ENCODE measurements at regions not wholly inside any gene's neighbourhood (a gene's known extent, or its start where the extent isn't known, plus 50 kb on each side); places are given as distances from the start of the nearest gene placed in this dataset.
"Not testable (repeated sequence)": the region's sequence is repeated elsewhere in the genome, so short reads cannot be mapped to it uniquely, and the experiment has no call there.

DNA sequence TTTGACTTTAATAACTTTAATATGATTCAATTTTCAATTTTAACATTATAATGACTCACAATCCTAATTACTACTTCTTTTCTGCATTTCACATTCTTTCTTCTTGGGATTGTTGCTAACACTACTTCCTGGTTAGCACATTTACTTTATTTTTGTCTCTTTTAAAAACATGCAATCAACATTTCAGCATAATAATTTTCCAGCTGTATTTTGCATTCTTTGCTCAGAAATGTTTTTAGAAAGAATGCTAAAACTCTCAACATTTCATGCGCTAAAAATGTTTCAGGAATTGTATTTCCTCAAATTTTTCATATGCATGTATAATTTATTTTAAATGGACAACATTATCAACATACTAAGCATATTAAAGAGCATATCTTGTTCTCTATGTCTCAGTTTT, 1302.1 kb upstream of the GJE1 start:
- DNase-seq (ENCODE audit: low read depth) = no peak

DNA sequence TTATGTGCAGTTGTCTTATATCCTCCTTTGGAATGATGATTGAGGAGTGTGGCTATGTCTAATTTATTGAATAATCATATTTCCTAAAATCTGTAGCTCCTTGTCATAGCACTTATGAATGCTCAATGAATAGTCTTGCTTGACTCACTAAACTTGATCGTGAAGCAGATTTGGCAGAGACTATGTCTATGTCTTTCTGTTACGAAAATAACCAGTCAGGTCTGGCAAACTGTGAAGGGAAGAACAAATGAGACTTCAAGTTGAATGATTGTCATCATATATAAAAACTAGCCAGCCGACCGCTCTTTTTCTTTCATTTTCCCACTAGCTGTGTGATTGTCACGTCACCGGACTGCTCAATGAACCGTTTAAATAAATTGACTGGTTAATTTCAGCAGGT, 1303.9 kb upstream of the GJE1 start:
- no peak for DNase-seq (ENCODE audit: low read depth)

DNA sequence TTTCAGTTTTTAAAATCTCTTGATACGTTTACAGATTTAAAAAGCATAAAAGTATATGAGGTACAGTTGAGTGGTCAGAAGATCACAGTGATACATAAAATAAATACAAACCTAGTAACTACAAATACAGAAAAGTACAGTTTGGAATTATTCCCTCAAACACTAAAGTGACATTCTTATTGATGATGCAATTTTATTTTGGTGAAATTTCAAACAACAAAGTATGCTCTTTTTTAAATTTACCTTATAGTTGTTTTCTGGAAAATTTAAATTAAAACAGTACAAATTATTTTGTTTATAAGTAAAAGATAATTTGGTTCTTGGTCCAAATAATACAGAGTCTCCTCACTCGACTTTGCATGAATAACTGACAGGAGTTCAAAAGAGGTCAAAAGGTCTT, 1305.1 kb upstream of the GJE1 start:
- no peak for DNase-seq (ENCODE audit: low read depth)

DNA sequence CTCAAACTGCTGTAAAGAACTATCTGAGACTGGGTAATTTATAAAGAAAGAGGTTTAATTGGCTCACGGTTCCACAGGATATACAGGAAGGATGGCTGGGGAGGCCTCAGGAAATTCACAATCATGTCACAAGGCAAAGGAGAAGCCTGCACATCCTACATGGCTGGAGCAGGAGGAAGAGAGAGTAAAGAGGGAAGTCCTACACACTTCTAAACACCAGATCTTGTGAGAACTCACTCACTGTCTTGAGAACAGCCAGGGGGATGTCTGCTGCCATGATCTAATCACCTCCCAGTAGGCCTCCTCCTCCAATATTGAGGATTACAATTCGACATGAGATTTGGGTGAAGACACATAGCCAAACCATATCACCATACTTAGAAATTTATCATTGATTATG, 1307.0 kb upstream of the GJE1 start:
- DNase-seq (ENCODE audit: low read depth) = no peak

DNA sequence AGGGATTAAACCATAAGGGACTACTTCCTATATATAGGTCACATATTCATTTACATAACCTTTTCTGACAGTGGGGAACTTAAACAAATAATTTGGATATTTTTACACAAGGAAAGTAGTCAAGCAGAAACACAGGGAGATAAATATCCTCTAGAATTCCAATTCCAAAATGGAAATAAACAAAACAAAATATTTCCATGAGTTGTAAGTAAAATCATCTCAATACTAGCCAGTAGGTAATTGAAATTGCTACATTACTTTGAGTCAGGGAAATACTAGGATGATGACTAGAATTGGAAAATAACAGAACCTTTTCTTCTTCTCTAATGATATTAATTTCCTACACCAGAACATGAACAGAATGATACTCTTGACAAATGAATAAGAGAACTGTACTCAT, 1308.1 kb upstream of the GJE1 start:
- DNase-seq (ENCODE audit: low read depth) = no peak

DNA sequence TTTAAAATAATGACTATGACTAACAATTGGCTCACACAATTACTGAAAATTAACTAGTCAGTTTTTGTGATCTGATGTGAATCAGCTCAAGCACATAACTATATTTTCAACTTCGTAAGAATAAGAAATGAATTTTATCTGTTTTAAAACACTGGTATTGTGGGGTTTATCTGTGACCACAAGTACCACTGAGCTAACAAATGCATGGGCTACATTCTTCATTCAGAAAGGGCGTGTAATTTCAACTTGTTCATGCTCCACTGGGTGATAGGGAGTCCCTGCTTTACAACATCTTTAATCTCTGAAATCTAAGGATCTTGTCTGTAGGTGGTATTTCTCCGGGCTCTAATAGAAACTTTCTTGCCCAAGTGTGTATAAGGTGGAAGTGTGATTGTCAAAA, 1311.5 kb upstream of the GJE1 start:
- no peak for DNase-seq (ENCODE audit: low read depth)

DNA sequence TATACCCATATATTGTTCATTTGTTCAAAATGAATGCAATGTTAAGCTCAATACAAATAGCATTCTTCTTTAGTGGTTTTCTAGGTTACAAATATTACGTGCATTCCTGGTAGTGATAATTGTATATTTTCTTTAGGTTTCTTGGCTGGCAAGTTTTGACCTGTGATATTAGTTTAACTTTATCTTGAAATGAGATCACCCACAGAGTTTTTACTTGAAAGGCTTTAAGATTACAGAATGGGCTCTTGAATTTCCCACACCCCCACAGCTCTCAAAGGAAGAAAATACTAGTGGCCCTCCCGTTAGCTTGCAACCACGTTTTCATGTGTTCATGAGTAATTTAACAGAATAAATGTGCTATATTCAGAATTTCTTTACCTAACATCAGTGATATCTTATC, 1315.5 kb upstream of the GJE1 start:
- no peak for DNase-seq (ENCODE audit: low read depth)

DNA sequence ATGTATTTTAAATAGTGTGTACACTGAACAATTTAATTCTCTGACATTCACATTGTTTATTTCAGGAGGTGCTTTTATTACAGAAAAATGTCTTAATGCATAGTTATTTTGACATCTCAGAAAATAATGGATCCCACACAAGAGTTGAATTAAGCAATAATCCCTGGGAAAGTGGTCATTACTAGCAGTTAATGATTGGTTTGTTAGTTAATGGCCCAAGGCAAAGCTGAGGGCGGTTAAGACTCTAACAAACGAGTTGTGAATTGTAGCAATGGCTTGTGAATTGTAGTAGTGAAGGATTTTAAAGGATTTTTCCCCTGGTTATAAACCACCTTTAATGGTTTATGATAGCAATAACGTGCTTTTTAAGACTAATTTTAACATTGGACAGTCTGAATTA, 1316.0 kb upstream of the GJE1 start:
- DNase-seq (ENCODE audit: low read depth) = no peak

DNA sequence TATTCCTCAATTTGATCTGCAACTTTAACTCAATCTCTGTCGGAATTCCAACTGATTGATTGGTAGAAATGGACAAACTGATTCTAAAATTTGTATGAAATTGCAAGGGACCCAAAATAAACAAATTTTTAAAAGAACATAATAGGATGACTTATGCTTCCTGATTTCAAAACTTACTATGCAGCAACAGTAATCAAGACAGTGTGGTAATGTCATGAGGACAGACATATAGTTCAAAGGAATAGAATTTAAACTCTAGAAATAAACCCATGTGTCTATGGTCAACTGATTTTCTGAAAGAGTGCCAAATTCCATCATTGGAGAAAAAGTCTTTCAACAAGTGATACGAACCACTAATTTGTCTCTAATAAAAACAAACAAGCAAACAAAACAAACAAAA, 1320.1 kb upstream of the GJE1 start:
- peak; percentile 53 for DNase-seq (ENCODE audit: low read depth)

DNA sequence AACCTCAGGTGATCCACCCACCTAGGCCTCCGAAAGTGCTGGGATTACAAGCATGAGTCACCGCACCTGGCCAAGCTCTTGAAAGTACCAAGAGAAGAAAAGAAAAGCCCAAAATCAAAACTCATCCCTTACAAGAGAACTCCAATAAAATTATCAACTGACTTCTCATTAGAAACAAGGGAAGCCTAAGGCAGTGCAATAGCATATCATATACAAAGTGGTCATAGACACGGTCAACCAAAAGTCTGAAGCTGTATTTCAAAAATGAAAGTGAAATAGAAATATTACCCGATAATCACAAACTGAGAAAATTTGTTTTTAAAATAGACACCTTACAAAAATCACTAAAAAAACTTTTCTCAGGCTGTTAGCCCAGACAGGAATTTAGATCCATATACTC, 1321.1 kb upstream of the GJE1 start:
- DNase-seq (ENCODE audit: low read depth) = no peak

DNA sequence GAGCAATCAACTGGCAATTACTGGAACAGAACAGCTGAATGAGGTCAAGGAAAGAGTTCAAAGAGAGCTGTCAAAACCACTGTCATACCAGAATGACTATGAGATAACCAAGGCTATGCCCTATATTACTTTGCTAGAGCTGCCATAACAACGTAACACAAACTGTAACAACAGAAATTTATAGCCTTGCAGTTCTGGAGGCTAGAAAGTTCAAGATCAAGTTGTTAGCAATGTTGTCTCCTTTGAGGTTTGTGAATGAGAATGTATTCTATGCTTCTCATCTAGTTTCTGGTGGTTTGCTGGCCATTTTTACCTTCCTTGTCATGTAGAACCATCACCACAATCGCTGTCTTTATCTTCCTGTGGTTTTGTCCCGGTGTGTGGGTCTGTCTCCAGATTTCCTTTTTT, 1323.0 kb upstream of the GJE1 start:
- peak; percentile 86 for DNase-seq (ENCODE audit: low read depth)

DNA sequence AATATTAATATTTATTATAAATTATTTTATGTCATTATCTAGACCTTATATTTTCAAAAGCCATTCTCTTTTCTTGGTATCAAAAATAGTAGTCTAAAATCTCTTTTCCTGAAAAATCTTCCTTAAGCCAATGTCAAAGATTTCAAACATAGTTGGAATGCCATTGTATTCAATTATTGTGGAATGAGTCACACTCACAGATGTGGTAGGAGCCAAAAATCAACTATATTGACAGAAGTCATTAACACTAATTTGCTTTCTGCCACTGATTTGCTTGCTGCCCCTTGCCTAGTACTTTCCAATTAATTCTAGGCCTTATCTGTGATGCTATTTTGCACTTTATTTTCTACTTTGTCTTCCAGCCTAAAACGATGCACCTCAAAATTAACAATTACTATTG, 1326.3 kb upstream of the GJE1 start:
- DNase-seq (ENCODE audit: low read depth) = no peak

DNA sequence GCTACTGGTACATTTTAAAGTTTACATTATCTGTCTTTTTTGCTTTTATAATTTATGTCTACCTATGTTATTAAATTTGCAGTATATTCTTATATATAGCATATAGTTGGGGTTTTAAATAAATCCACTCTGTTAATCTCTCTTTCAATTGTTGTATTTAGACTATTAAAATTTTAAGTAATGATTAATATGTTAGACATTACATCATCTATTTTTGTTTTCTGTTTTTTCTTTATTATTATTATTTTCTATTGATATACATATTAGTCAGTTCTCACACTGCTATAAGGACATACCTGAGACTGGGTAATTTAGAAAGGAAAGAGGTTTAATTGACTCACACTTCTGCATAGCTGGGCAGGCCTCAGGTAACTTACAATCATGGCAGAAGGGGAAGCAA, 1338.2 kb upstream of the GJE1 start:
- no peak for DNase-seq (ENCODE audit: low read depth)

DNA sequence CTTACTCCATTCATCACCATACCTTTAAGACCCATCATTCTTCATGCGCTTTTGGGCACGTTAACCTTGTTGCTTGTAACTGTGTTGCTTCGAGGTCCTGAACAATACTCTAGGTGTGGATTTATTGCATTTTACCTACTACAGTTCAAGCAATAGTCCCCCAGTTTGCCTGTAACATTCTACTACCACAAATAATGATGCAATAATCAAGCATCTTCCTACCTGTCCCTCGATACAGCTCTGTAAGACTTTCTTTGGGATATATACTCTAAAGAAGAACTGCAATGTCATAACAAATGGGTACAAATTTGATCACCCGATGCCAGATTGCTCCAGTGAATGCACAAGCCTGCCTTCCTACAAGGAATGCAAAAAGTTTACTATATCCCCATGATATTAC, 1342.6 kb upstream of the GJE1 start:
- DNase-seq (ENCODE audit: low read depth) = no peak

DNA sequence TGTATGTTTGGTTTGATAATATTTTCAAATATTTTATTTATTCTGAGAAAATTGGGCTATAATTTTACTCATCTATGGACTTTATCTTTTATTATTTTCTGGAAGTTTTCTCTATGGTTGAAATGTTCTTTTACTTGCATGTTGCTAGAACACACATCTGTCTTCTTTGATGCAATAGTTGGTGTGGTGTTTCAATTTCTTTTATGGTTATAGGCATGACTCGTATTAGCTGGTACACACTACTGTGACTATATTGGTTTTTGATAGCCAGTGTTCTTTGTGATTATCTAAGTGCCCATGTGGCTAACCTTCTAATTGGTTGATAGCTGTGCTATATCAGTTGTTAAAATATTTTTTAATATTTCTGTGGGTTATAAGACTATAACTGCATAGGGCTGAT, 1343.3 kb upstream of the GJE1 start:
- DNase-seq (ENCODE audit: low read depth) = no peak

DNA sequence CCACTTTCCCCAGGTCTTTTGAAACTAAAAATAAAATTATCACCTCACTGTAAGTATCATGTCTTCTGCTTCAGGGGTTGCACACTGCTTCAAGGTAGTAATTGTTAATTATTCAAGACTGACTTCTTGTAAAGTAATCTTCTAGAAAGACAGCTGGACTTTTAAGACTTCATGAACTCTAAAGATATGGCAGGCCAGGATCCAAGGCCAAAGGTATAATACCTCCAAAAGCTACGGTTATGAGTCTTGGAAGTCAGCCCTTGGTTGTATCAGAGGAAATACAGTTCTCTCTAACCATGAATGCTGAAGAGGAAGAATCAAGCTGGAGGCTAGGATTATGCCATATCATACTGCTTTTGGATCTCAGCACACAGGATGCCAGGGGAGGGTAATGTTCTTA, 1346.8 kb upstream of the GJE1 start:
- DNase-seq (ENCODE audit: low read depth) = no peak

DNA sequence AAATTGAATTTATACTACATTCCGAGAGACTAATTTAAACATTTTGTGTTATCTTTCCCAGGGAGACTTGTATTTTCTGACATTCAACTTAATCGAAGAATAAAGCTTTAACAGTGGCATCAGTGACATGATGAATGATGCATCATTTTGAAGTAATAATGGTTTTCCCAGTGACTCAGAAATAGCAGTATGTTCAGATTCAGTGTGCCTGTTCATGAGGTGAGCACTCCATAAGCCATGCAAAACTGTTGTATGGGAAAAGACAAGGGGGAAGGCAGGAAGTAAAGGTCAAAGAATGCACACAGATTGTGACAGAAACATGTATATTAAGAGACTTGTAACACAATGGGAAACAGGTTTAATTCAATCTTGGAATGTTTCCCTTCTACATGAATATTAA, 1348.2 kb upstream of the GJE1 start:
- no peak for DNase-seq (ENCODE audit: low read depth)

DNA sequence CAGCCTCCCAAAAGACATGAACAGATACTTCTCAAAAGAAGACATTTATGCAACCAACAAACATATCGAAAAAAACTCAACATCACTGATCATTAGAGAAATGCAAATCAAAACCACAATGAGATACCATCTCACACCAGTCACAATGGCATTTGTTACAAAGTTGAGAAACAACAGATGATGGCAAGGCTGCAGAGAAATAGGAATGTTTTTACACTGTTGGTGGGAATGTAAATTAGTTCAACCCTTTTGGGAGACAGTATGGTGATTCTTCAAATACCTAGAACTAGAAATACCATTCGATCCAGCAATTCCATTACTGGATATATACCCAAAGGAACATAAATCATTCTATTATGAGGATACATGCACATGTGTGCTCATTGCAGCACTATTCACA, 1349.2 kb upstream of the GJE1 start:
- DNase-seq (ENCODE audit: low read depth) = not testable (repeated sequence)

DNA sequence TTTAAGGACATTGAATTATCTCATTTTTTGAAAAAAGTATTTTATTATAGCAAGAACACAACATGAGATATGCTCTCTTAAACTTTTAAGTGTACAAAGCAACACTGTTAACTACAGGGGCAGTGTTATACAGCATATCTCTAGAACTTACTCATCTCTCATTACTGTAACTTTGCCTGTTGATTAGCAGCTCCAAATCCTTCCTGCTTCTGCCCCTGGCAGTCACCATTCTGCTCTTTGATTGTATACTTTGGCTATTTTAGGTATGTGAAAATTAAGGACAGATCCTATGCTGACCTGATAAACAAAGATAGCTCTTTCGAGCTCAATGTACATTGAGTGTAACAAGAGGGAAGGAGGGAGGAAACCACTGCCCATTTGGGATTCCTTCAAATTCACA, 1349.8 kb upstream of the GJE1 start:
- no peak for DNase-seq (ENCODE audit: low read depth)

DNA sequence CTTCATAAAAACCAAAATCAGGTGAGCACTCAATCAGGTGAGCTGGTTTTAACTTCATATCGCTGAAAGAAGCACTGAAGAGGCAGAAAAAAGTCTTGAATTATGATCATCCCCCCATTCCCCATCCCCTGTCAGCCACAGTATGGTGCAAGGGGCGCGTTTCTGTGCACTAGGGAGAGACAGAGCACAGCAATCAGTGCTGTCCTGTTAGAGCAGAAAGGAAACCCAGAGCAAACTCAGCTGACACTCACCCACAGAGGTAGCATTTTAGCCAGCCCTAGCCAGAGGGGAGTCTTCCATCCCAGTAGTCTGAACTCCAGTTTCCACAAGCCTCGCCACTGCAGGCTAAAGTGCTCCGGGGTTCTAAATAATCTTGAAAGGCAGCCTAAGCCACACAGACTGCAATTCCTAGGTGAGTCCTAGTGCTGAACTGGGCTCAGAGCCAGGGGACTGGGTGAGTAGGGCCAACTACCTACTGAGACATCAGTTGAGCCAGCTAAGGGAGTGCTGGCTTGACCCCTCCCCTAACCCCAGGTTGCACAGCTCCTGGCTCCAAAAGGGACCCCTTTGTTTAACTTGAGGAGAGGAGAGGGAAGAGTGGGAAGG, 1352.6 kb upstream of the GJE1 start:
- DNase-seq (ENCODE audit: low read depth) = no peak

DNA sequence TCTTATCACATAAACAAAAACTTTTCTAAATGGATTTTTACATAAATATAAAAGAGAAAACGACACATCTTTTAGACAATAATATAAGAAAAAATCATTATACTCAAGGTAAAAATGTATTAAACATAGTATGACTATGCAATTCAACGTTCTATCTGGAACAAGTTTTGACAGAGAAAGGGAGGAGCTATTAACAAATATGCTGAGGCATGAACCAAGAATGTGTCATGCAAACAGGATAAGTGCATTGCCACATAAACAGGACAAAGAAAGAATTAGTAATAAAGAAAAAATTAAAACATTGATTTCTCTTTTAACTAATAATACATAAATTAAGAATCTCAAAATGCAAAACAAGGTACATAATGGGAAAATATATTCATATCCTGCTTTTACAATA, 1353.4 kb upstream of the GJE1 start:
- peak; percentile 42 for DNase-seq (ENCODE audit: low read depth)

DNA sequence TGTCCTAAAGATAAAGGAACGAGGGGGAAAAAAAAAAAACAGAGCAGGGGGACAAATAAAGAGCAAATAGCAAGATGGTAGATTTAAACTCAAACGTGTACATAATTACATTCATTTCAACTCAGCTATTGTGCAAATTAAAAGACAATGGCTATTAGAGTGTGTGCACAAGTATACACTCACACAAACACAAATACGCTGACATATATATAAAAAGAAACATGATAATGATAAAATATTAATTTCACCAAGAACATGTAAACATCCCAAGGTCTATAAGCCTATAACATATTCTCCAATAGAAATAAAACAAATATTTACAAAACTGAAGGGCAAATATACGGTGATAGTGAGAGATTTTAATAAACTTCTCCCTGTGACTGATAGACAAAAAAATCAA, 1354.9 kb upstream of the GJE1 start:
- DNase-seq (ENCODE audit: low read depth) = no peak

DNA sequence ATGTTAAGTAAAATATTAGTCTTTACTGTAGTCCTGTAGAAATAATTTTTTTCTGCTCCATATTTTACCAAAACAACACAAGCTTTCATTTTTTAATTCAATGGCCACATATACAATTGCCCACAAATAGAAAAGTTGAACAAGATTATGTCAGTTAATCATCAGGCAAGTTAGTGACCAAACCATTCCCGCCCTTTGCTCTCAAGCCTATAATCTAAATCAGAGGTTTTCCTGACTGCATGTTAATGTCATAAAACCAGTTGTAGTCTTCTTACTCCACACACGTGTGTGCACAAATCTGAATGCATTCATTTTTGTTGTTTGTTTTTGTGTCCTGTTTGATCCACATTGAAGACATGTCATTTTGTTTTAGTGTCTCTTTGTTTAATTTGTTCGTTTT, 1357.7 kb upstream of the GJE1 start:
- no peak for DNase-seq (ENCODE audit: low read depth)

DNA sequence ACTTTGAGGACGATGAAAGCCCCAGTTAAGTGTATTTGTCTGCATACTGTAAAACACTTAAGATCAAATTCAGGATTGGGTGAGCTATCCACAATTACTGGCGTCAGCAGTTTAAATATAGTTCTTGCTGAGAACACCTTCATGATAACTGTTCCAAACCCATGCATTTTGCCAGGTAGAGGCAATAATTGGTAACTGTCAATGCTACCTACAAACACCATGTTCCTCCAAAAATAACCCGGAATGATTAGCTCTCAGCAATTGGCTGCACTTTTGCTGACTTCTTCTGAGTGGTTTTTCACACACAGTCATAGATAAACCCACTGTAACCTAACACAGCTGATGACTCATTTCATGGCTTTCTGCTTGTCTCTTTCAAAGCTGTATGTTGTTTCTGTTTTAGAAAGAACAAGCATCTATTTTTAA, 1358.6 kb upstream of the GJE1 start:
- peak; percentile 83 for DNase-seq (ENCODE audit: low read depth)

DNA sequence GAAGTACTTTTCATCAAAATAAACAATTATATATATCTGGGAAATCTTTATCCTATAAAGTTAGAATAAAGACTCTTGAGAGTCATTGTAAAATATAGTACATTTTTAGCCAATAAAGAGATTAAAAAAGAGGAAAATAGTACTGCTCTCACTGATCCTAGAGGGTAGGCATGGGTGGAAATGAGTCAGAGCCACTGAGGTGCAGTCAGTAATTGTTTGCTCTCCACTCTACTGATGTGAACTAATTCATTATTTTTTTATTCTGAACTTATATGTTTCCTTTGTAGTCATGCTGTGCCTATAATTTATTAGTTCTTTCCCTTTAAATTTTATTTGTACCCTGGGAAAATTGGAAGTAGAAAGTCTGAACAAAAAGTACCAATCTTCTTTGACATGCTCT, 1359.4 kb upstream of the GJE1 start:
- no peak for DNase-seq (ENCODE audit: low read depth)
